Hindlimb muscle (tissue), 1 donor: ENCODE measurements at regions not wholly inside any gene's neighbourhood (a gene's known extent, or its start where the extent isn't known, plus 50 kb on each side); places are given as distances from the start of the nearest gene placed in this dataset.
"Not testable (repeated sequence)": the region's sequence is repeated elsewhere in the genome, so short reads cannot be mapped to it uniquely, and the experiment has no call there.

Source experiments
- DNase-seq: peaks from one replicate; pipeline ENCODE4 v3.0.0-alpha.2; 2013

DNA sequence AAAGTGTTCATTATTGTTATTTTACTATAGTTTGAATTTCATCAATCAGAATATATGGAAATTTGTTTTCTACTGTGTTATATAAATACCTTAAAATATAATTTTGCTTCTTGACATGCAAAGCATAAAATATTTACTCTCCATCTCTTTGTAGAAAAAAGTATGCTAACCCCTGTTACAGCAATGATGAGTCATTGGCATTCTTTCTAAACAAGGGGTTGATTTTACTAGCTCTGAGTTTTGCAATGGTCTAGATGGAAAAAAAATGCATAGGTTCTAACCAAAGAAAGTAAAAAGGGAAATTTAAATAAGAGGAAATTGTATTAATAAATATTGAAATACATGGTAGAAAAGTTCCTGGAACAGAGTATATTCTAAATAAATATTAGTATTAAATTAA is 990.2 kb upstream of the ATXN7L3B start:
- DNase-seq, result no peak

DNA sequence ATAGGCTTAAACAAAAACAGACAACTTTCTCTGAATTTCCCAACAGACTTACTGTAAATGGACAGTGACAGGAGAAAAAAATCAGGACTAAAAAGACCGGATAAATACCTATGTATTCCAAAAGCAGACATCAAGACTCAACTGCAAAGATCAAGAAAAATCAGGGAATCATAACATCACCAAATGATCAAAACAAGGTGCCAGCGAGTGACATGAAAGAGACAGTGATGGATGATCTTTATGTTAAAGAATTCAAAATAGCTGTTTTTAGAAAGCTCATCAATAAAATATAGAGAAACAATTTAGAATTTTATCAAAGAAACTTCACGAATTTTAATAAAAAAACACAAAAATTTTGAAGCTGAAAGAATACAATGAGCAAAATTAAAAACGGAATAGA is 952.5 kb upstream of the ATXN7L3B start:
- no peak for DNase-seq

DNA sequence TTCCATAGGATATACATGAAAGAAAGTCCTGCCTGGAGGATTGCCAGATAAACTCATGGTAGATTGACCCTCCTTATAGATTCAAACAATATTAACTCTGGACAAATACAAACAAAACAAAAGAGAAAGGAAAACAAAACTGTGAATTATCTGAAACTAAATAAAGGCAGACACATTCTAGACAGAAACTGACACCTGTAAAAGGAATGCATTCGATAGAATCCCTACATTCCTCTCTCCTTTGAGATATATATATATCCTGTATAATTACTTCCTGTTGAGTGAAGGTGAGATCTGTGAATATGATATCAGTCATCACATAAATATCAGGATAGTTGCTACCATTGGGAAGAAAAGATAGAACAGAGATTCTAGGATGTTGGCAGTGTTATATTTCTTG is 948.4 kb upstream of the ATXN7L3B start:
- no peak for DNase-seq

DNA sequence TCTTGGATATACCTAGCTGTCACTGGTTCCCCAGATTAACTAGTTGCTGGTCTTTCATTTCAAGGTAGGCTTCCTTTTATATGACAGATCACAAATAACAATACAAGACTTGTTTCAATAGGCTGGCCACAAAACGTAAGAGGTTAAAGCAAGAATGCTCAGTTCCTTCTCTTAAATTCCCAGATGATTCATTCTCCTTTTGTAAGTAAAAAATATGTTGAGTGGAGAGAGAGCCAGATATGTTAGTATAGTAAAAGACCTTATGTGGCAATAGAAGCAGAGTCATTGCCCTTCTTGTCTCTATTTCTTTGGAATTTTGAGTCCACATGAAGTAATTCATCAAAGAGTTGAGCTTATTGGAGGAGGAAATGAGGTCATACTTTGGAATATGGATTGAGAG is 939.0 kb upstream of the ATXN7L3B start:
- DNase-seq, result no peak

DNA sequence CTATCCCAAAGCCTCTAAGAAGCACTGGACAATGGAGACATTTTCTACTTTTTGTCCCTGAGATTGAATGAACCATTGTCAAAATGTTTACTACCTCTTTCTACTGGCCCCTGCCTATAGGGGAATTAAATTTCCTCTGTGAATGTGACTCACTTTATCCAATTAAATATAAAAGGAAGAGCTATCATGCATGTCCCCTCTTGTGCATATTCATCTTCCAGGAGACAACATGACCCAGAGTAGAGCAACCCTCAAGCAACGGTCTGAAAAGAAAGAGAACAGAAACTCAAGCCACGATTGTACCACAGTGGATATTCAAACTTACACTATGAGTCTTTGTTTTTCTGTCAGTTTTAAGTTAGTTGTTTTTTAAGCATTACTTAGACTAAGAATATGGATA is 938.4 kb upstream of the ATXN7L3B start:
- no peak for DNase-seq

DNA sequence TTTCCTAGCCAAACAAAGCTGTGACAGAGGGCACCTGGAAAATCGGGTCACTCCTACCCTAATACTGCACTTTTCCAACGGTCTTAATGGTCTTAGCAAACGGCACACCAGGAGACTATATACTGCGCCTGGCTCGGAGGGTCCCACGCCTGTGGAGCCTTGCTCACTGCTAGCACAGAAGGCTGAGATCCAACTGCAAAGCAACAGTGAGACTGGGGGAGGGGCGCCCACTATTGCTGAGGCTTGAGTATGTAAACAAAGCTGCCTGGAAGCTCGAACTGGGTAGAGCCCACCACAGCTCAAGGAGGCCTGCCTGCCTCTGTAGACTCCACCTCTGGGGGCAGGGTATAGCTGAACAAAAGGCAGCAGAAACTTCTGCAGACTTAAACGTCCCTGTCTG is 931.7 kb upstream of the ATXN7L3B start:
- DNase-seq, result not testable (repeated sequence)

DNA sequence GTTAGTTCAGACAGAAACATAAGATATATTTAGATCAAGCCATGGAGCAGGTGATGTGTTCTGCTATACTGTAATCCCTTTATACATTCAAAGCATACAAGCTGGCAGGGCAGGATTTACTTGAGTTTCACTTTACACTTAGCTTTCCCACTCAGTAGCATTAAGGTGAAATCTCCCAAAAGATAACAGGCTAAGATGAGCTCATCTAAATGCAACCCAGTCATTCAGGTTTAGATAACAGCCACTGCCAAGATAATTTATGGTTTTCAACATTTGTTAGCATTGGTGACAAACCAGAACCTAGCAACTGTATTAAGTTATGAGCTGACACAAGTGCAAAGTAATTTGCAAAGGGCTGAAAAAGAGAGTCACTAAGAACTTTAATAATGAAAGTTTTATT is 925.1 kb upstream of the ATXN7L3B start:
- DNase-seq, result no peak

DNA sequence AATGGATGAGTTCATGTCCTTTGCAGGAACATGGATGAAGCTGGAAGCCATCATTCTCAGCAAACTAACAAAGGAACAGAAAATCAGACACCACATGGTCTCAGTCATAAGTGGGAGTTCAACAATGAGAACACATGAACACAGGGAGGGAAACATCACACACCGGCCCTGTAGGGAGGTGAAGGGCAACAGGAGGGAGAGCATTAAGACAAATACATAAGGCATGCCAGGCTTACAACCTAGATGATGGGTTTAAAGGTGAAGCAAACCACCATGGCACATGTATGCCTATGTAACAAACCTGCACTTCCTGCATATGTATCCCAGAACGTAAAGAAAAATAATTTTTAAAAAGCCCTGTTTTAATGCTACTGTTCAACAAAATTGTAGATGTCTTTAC is 914.2 kb upstream of the ATXN7L3B start:
- DNase-seq, result no peak

DNA sequence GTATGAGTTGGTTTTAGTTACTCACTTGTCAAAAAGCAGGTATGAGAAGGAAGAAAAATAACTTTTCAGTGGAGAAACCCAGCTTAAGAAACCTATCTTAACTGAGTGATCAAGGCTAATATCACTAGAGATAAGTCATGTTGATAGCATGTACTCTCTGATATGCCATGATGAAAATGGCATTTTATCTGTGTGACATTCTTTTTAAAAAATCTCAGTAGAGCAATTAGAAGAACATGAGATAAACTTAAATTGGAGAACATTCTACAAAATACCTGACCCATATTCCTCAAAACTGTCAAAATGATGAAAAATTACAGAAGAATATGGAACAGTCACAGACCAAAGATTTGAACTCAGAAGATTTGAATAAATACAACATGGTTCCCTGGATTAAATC is 912.4 kb upstream of the ATXN7L3B start:
- DNase-seq, result no peak

DNA sequence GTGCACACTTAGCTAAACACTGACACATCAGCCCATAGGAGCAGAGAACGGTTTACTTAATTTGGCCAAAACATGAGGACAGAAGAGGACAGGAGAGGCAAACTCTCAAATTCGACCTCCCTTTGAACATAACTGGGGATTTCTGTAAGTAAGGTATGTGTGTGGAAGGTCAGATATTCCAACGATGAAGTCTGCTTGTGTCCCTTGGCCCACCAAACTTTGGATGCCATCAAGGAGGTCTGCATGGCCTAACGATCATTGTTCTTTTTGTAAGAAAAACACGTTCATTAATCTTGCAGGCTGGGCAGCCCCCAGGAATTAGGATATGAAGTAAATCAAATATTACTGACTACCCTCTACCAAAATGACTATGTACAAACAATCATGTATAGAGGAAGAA is 908.5 kb upstream of the ATXN7L3B start:
- DNase-seq, result no peak

DNA sequence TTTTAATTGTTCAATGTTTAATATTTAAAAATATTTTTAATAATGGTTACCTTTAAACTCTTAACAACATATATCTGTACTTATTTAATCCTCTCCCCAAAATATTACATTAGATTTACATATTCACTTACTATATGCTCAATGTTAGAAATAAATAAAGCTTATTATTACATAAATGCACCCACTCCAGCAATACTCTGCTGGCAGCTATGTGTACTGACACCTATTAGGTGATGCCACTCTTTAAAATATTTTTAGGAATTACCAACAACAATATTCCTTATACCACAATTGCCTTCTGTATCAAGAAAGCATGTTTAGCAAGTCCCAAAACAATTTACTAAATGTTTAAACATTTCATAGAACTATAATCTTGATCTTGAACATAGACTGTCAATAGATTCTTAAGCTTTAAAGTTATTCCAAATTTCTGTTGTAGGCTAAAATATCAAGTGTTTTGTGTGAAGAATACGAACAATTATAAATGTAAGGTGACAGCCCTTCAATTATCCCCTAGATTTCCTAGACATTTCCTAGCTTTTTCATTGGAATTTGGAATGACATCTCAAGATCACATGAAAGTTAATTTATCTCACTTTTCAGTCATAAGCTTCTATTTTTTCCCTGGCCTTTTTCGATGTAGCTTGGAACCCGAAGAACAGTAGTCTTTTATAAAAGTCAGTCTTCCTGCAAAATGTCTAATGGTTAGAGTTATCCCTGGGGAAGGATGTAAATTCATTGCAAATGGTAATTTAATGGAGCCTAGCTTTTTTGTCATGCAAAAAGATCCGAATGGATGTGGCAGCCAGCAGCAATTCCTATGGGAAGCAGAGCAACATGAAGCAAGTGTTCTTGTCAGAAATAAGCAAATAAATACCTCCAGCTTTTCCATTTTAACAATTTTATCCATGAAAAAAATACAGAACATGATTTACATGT is 907.5 kb upstream of the ATXN7L3B start:
- DNase-seq, result no peak

DNA sequence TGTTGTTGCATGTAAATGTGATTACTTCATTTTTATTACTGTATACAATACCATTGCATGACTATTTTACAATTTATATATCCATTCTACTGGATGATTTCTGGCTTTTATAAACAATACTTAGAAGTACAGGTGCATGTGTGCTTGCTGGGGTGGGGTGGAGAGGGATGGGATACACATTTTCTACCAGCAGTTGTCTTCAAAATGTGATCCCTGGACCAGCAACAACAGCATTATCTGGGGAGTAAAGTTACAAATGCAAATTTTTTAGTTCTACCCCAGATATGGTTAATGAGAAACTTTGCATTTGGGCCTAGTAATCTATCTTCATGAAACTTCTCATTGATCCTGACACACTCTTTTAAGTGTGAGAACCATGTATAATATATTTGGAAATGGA is 905.4 kb upstream of the ATXN7L3B start:
- no peak for DNase-seq

DNA sequence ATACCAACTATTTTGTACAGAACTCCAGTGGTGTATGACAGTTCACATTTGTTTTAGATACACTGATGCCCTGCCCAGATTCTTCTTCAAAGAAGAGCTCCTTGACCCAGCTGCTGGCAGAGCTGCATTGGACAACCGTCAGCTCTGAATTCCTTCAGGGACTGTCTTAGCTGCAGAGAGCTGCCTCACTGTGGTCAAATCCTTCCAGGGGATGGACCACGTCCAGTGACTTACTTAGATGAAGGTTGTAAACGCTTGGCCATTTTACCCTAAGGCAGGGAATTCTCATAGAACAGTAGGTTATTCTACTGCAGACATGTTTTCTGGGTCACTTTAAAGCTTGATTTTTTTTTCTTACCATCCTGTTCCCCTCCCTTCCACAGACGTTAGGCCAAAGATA is 905.0 kb upstream of the ATXN7L3B start:
- no peak for DNase-seq

DNA sequence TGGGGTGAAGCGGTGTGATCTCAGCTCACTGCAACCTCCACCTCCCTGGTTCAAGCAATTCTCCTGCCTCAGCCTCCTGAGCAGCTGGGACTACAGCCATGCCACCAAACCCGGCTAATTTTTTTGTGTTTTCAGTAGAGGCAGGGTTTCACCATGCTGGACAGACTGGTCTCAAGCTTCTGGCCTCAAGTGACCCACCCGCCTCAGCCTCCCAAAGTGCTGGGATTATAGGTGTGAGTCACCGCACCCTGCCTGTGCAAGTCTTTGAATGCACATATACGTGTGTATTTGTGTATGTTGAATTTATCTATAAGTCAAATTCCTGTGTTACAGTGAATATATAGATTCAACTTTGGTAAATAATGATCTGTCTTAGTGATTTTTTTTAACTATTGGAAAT is 898.2 kb upstream of the ATXN7L3B start:
- DNase-seq, result not testable (repeated sequence)

DNA sequence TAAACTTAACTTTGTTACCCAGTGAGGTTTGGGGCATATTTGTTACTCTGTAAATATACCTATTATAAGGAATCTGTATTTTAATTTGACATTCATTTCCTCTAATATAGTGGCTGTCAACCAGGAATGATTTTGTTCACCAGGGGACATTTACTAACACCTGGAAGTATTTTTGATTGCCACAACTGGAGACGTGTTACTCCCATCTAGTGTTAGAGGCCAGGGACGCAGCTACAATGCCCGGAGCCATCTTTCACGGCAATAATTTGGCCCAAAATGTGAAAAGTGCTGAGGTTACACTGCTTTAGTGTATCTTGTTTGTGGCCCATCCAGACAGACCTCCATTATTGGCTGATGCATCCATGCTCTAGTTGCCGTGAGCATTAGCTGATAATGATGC is 881.3 kb upstream of the ATXN7L3B start:
- DNase-seq, result no peak

DNA sequence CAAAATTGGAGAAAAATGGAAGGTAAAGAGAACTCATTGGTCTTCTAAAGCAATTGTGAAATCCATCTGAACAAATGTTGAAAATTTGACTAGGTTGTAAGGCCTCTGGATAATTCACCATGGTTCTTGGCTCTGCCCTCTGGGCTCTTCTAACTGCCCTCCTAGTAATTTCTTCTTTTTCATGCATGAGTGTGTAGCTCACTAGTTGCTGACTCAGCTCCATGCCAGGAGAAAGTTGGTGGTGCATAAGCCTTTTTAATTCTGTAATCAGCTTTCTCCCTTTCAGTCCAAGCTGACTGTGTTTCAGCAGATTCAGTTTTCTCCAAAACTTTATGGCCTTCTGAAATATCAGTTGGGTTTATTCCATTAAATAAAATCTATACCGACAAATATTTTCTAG is 877.8 kb upstream of the ATXN7L3B start:
- no peak for DNase-seq

DNA sequence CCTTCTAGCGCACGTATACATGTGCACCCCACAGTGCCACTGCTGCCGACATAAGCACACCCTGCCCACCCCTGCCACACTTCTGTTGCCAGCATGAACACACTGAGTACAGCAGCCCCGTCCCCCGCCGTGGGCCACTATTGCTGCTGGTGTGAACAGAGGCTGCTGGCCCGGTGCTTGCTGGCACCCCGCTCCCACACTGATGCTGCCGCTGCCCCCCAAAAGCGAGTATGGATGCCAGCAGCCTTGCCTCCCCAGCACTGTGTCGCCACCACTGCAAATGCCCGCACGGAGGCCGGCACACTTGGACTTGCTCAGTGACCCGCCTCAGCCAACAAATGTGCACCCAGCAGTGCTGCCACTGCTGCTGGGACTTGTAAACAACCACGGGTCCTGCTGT is 872.4 kb upstream of the ATXN7L3B start:
- no peak for DNase-seq

DNA sequence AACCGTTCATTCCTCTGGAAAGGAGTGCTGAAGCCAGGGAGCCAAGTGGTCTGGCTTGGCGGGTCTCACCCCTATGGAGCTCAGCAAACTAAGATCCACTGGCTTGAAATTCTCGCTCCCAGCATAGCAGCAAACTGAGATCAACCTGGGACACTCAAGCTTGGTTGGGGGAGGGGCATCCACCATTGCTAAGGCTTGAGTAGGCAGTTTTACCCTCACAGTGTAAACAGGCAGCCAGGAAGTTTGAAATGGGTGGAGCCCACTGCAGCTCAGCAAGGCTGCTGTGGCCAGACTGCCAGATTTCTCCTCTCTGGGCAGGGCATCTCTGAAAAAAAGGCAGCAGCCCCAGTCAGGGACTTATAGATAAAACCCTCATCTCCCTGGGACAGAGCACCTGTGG is 866.1 kb upstream of the ATXN7L3B start:
- DNase-seq, result not testable (repeated sequence)

DNA sequence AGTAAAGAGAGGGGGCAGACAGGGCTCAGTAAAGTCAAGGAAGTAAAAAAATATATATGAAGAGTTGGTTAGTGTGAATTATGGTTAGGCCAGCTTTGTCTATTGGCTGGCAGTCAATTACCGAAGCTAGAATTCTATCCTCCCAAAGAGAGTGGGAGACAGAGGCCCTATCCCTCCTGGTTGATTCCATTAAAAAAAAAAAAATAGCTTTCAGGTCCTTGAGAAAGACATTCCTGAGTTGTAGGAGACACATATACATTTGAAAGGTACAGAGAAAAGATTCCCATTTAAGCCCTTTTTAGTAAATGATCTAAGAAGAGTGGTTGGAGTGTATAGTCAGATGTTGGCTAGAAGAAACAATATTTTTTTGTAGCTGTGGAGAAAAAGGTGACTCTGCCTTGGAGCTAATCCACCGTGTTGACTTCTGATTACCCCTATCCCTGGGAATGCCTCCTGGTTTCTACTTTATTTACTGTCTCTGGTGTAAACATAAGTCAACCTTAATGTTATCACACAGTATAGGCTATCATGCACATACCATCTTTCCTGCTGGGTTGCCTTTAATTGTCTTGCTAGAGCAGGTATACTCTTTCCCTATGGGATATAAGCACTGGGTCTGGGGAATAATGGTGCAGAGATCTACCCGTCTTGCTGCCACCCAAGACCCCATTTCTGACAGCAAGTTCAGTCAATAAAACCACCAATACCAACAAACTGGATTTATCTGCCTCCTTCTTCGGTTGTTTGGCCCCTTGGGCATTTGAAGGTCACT is 859.9 kb upstream of the ATXN7L3B start:
- DNase-seq, result no peak

DNA sequence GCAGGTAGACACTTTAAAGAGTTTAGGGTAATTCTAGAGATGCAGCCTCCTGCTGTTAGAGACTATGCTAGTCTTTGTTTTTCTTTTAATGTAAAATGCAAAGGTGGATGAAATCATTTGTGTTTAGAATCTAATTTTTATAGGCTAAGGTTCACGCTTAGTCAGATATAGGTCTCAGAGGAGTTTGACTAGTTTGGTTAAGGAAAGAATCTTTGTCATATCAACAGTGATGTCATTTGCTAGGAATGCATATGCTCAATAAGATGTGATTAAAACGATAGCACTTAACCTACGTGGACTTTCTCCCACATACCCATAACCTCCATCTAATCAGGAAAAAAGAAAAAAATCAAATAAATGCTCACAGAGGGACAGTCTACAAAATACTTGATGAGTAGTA is 859.3 kb upstream of the ATXN7L3B start:
- no peak for DNase-seq

DNA sequence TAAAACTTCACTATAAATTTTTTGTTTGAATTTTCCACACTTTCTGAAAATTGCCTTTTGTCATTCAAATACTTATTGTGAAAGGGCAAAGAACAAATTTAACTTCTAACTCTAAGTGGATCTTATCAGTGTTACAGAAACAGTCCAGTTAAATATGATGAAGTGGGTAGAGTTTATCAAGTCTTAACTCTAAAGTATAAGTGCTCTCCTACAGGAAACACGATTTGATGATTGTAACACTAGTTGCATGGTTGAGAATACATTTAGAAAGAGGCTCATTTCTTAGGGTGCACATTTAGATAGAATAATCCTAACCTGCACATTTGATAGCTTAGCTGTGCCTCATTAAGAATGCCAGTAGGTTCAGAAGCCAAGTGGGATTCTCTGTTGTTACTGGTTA is 838.3 kb upstream of the ATXN7L3B start:
- no peak for DNase-seq

DNA sequence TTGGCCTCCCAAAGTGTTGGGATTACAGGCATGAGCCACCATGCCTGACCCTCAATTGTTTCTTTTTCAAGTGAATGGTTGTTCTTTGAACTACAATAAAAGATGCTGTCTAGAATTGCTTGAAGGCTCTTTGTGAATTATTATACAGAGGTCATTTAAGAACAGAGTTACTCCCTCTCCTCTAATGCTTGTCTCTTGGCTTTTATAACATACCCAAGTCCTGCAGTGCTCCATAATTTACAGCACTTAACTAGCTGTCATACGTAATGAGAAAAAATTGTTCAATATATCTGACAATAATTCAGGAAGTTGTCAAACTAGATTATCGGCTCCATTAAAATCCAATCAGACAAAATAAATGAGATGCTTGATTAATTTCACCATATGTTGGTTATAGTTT is 823.0 kb upstream of the ATXN7L3B start:
- DNase-seq, result no peak

DNA sequence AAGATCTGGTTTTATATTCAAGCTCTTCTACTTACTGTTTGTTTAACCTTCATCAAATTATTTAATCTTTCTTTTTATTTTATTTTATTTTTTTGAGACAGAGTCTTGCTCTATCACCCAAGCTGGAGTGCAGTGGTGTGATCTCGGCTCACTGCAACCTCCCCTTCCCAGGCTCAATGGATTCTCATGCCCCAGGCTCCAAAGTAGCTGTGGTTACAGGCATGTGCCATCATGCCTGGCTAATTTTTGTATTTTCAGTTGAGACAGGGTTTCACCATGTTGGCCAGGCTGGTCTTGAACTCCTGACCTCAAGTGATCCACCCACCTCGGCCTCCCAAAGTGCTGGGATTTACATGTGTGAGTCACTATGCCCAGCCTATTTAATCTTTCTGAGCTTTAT is 821.5 kb upstream of the ATXN7L3B start:
- DNase-seq, result not testable (repeated sequence)

DNA sequence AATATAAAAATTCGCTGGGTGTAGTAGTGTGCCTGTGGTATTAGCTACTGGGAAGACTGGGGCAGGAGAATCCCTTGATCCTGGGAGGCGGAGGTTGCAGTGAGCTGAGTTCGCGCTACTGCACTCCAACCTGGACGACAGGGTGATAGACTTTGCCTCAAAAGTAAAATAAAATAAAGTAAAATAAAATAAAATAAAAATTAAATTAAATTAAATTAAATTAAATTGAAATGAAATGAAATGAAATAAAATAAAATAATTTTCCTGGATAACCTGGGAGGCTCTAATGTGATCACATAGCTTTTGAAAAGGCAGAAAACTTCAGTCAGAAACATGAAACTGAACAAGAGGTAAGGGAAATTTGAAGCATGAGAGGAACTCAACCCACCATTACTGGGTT is 818.4 kb upstream of the ATXN7L3B start:
- DNase-seq, result no peak
